Keratinocyte (primary cell): ENCODE measurements at regions not wholly inside any gene's neighbourhood (a gene's known extent, or its start where the extent isn't known, plus 50 kb on each side); places are given as distances from the start of the nearest gene placed in this dataset.

Experiments
- DNase-seq: peaks from one replicate; pipeline ENCODE4 v3.0.0-alpha.2; 2011; ENCODE audit warnings: low read depth, missing footprints, low spot score
- FAIRE-seq: peaks from 2 replicates; lab custom pipeline; 2011; peaks lifted over from hg19 to GRCh38; lab: Jason Lieb, UNC
- H2AFZ ChIP-seq: 2 replicates; pipeline ENCODE4 v1.6.0; 2012; ENCODE audit warnings: low read length, control low read depth, inconsistent platforms; ENCODE audit not compliant: control insufficient read depth
- H3K27ac ChIP-seq: 2 replicates; pipeline ENCODE4 v1.5.1; 2011; ENCODE audit warnings: low read length; ENCODE audit not compliant: control insufficient read depth, insufficient read depth
- H3K27me3 ChIP-seq: 3 replicates; pipeline ENCODE4 v1.6.0; 2011; ENCODE audit warnings: low read length; ENCODE audit not compliant: control insufficient read depth, insufficient read depth; ENCODE audit errors: extremely low read depth
- H3K36me3 ChIP-seq, 2 experiments: 2 replicates in 1 of 2; 3 replicates in 1 of 2; pipeline ENCODE4 v1.5.1; 2011; ENCODE audit warnings: low read length in 2 of 2, mild to moderate bottlenecking in 1 of 2; ENCODE audit not compliant: control insufficient read depth in 2 of 2, insufficient read depth in 2 of 2; ENCODE audit errors: extremely low read depth in 1 of 2
- H3K4me1 ChIP-seq: 3 replicates; pipeline ENCODE4 v1.5.1; 2011; ENCODE audit warnings: low read length; ENCODE audit not compliant: control insufficient read depth, insufficient read depth; ENCODE audit errors: extremely low read depth
- H3K4me2 ChIP-seq: 3 replicates; pipeline ENCODE4 v1.6.0; 2011; ENCODE audit warnings: low read depth, low read length; ENCODE audit not compliant: control insufficient read depth, insufficient read depth; ENCODE audit errors: extremely low read depth
- H3K4me3 ChIP-seq, 3 experiments: fragments of 200-600 bp in 1 of 3; sonication (generic) in 1 of 3; 2 replicates in 2 of 3; 3 replicates in 1 of 3; pipeline ENCODE4 v1.5.1; 2011 to 2016; ENCODE audit warnings: low read length in 3 of 3, mild to moderate bottlenecking in 3 of 3, control low read depth in 2 of 3, inconsistent platforms in 1 of 3, low read depth in 1 of 3, mixed read lengths in 1 of 3, mixed run types in 1 of 3, moderate library complexity in 1 of 3; ENCODE audit not compliant: control insufficient read depth in 2 of 3, insufficient read depth in 2 of 3; ENCODE audit errors: extremely low read depth in 1 of 3
- H3K79me2 ChIP-seq: 2 replicates; pipeline ENCODE4 v1.6.0; 2012; ENCODE audit warnings: low read length; ENCODE audit not compliant: control insufficient read depth, insufficient read depth
- H3K9ac ChIP-seq: 3 replicates; pipeline ENCODE4 v1.6.0; 2011; ENCODE audit warnings: low read length; ENCODE audit not compliant: control insufficient read depth, insufficient read depth; ENCODE audit errors: extremely low read depth
- H3K9me1 ChIP-seq: 3 replicates; pipeline ENCODE4 v1.6.0; 2011; ENCODE audit warnings: low read length; ENCODE audit not compliant: control insufficient read depth, insufficient read depth; ENCODE audit errors: extremely low read depth
- H3K9me3 ChIP-seq: 2 replicates; pipeline ENCODE4 v1.5.1; 2012; ENCODE audit warnings: low read depth, low read length; ENCODE audit not compliant: control insufficient read depth
- H4K20me1 ChIP-seq: 3 replicates; pipeline ENCODE4 v1.6.0; 2011; ENCODE audit warnings: low read length; ENCODE audit not compliant: control insufficient read depth, insufficient read depth; ENCODE audit errors: extremely low read depth
- EZH2 ChIP-seq: IDR thresholded peaks from one replicate; pipeline ENCODE4 v1.6.1; 2012; ENCODE audit warnings: inconsistent platforms, mild to moderate bottlenecking, low read length, moderate library complexity
- dilution Hi-C: fragments of 300-500 bp; cut with MboI; formaldehyde crosslinking; loops from one replicate; pipeline ENCODE4 v1.7.0; 2020; ENCODE audit warnings: low sequenced_read_pairs; ENCODE audit not compliant: extremely low pct_ligation_motif_present
- TF ChIP-seq, protein P1 (sequence below), 3 experiments: IDR thresholded peaks in 1 of 3; conservative IDR thresholded peaks in 1 of 3; optimal IDR thresholded peaks in 1 of 3; 2 replicates in 2 of 3; 3 replicates in 1 of 3; pipeline versions ENCODE3 to v1.5.1; 2011; ENCODE audit warnings: low read length in 3 of 3, mild to moderate bottlenecking in 3 of 3, moderate library complexity in 2 of 3, control low read depth in 1 of 3, inconsistent platforms in 1 of 3; ENCODE audit not compliant: insufficient read depth in 2 of 3; ENCODE audit errors: extremely low read depth in 1 of 3

GRCh38 chr2:118320196-118320595, 231.9 kb downstream of the INSIG2 start:
- Histone ChIP-seq H4K20me1 (no peaks in the 10 kb centered on the region), H3K4me1 (no peaks in the 10 kb centered on the region), H3K4me3 (no peak overlapping the region), H3K36me3 (no peaks in the 10 kb centered on the region), H3K9me3 (no peaks in the 10 kb centered on the region), H3K9me1 (no peaks in the 10 kb centered on the region), H3K9ac (no peak overlapping the region), H3K79me2 (no peaks in the 10 kb centered on the region), H3K27me3 (no peaks in the 10 kb centered on the region), H3K4me2 (no peak overlapping the region), H3K27ac (no peak overlapping the region), H2AFZ (no peak overlapping the region)
- DNase-seq, result no peak
- FAIRE-seq, result no peak
- TF ChIP-seq, protein P1, sequence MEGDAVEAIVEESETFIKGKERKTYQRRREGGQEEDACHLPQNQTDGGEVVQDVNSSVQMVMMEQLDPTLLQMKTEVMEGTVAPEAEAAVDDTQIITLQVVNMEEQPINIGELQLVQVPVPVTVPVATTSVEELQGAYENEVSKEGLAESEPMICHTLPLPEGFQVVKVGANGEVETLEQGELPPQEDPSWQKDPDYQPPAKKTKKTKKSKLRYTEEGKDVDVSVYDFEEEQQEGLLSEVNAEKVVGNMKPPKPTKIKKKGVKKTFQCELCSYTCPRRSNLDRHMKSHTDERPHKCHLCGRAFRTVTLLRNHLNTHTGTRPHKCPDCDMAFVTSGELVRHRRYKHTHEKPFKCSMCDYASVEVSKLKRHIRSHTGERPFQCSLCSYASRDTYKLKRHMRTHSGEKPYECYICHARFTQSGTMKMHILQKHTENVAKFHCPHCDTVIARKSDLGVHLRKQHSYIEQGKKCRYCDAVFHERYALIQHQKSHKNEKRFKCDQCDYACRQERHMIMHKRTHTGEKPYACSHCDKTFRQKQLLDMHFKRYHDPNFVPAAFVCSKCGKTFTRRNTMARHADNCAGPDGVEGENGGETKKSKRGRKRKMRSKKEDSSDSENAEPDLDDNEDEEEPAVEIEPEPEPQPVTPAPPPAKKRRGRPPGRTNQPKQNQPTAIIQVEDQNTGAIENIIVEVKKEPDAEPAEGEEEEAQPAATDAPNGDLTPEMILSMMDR (optimal IDR thresholded peaks at IDR 0.05 in 1 of 3, IDR thresholded peaks at IDR 0.05 in 1 of 3, conservative IDR thresholded peaks at IDR 0.05 in 1 of 3; ENCODE audit: extremely low read depth in 1 of 3, insufficient read depth in 2 of 3, low read length in 3 of 3), result no peak
- TF ChIP-seq EZH2, result no peak
- dilution Hi-C loops, result no loop called here

DNA sequence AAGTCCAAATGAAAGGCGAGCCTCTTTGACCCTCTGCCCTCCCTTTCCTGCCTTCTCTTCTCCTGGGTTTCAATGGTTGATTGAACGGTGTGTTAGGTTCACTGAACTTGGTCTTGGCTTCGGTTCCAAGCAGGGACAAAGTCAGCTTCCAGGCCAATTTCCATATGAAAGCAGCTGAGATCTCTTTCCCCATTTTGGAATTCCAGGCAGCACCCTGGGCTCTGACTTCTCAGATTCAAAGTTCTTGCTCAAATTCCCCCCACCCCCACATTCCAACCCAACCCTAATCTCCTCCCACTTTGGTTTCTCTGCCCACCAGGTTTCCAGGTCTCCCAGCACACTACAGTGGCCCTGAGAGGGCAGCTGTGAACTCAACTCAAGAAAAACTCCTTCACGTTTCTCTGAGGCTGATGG, 231.0 kb downstream of the INSIG2 start:
- H3K9me3 ChIP-seq, result no peaks in the 10 kb centered on the region
- no peaks in the 10 kb centered on the region for H3K27me3 ChIP-seq
- dilution Hi-C loops, result no loop called here
- H2AFZ ChIP-seq, result no peak overlapping the region
- H3K4me2 ChIP-seq, result no peak overlapping the region
- TF ChIP-seq EZH2, result no peak
- TF ChIP-seq, protein P1 (optimal IDR thresholded peaks at IDR 0.05 in 1 of 3, IDR thresholded peaks at IDR 0.05 in 1 of 3, conservative IDR thresholded peaks at IDR 0.05 in 1 of 3; ENCODE audit: extremely low read depth in 1 of 3, insufficient read depth in 2 of 3, low read length in 3 of 3), result no peak
- no peaks in the 10 kb centered on the region for H3K79me2 ChIP-seq
- DNase-seq, result no peak
- no peaks in the 10 kb centered on the region for H3K9me1 ChIP-seq
- H3K36me3 ChIP-seq, result no peaks in the 10 kb centered on the region
- FAIRE-seq, result no peak
- no peaks in the 10 kb centered on the region for H4K20me1 ChIP-seq
- H3K4me1 ChIP-seq, result no peaks in the 10 kb centered on the region
- no peak overlapping the region for H3K4me3 ChIP-seq
- H3K9ac ChIP-seq, result no peak overlapping the region
- H3K27ac ChIP-seq, result no peak overlapping the region
